GM04503 (cell line): ENCODE measurements at regions not wholly inside any gene's neighbourhood (a gene's known extent, or its start where the extent isn't known, plus 50 kb on each side); places are given as distances from the start of the nearest gene placed in this dataset.

Experiments
- DNase-seq: peaks from one replicate; pipeline ENCODE4 v3.0.0-alpha.2; 2012; ENCODE audit warnings: low read depth

- no peak for DNase-seq
Measured at GRCh38 chr7:51521054-51521453, 204.4 kb upstream of the COBL start.

DNA sequence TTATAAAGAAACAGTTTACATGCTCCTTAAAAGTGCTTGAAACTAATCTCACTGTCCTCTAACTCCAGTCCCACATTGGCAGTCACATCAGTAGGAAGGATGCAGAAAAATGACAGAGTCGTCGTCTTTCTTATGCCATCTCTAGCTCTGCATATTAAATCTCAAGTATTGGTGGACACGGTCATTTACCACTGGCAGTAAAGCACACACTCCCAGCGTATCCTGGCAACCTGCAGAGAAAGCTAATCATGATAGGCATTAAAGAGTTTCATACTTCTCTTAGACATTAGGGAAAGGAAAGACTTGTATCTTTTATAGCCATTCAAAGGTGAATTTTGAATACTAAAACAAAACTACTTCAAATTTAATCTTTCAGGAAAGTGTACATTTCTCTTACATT lies 202.0 kb upstream of the COBL start:
- no peak for DNase-seq

DNA sequence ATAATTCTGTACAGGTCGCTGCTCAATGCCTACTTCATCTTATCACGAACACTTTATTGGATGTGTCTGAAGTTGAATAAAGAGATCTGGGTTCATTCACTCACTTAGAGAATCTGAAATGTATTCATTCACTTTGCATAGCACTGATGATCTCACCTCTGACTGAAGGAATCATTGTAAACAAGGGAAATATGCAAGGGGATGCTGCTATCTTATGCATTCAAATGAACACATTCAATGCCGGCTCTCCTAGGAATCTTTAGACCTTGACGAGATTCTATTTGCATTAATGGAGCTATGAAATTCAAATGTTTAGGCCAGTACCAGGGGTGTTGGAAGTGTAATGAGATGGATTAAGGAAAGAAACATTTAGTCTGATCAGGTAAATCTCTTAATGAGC lies 200.6 kb upstream of the COBL start:
- DNase-seq = no peak

DNA sequence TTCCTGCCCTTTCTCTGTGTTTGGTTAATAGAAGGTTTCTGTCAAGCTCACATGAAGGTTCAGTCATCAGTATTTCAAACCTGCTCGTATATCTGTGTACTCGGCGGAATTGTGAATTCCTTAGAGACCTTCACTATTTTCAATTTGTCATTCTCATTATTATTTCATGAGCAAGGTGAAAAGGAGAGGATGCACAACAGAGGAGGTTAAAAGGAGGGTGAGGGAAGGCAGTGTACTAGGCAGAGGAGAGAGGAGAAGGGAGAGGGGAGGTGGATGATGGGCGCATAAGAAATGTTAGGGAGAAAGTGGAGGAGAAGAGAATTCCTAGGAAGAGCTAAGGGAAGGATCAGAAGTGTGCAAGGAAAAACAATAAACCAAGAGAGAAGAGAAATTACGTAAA lies 185.0 kb upstream of the COBL start:
- no peak for DNase-seq

DNA sequence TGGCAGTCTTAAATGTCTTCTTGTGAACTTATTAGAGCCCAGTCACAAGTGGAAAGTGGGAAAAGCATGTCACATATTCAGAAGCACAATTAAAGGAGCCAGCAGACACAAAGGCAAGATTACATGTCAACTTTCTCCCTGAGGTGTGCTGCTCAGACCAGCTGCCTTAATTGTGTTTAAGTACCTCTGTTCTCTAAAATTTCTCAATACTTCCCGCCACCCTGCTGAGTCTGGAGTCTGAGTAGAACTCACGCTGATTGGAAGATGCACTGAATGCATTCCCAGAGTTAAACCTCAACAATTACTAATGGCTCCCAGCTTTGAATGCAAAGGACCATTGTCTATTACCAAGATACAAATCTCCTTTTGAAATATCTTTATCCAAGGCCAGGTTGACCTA lies 166.4 kb upstream of the COBL start:
- no peak for DNase-seq

DNA sequence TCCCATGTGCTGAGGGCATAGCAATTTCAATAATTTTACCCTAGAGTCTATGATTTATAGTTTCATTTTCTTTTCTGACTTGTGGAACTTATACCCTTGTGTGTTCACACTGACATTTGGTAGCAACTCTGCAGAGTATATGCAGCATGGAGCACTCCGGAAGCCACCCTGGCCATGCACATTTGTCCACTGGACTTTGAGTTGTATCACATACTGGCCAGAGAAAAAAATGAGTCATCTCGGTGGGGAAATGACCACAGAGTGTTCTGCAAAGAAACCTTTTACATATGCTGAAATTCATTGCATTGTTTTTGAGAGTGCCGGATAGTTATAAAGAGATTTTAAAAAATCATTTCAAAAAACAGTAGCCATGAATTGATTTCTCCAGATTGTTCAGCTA lies 164.8 kb upstream of the COBL start:
- DNase-seq = no peak

DNA sequence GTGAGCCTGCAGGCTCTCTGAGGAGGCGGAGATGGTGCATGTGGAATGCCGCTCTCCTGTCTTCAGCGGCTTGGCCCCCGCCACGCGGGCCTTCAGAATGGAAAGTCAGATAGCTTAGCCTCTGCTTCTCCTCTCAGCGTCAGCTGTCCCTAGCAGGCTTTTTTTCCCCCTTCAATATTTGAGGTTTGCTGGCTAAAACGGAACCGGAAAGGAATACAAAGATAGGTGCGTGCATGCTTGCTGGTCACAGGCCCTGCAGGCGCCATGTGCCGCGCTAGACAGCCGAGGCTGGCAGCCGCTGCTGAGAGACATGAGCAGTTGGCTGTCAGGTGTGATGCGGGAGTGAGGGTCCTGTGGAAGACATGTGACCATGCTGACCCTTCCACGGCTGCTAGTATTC lies 161.2 kb upstream of the COBL start:
- DNase-seq = no peak

DNA sequence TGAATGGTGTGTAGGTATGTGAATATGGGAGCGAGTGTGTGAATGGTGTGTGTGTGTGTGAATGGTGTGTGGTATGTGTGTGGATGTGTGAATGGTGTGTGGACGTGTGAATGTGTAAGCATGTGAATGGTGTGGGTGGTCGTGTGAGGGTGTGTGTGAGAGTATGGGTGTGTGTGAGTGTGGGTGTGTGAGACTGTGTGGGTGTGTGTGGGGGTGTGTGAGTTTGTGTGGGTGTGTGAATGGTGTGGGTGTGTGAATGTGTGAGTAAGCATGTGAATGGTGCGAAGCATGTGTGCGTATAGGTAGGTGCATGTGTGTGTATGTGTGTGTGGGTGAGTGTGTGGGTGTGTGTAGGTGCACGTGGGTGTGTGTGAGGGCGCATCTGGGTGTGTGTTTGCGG lies 160.7 kb upstream of the COBL start:
- DNase-seq = no peak

- no peak for DNase-seq
Measured at GRCh38 chr7:51476026-51476425, 159.4 kb upstream of the COBL start.

GRCh38 chr7:51472873-51473272 lies 156.3 kb upstream of the COBL start:
- no peak for DNase-seq

- DNase-seq = no peak
Measured at GRCh38 chr7:51471981-51472296, 155.3 kb upstream of the COBL start.

DNA sequence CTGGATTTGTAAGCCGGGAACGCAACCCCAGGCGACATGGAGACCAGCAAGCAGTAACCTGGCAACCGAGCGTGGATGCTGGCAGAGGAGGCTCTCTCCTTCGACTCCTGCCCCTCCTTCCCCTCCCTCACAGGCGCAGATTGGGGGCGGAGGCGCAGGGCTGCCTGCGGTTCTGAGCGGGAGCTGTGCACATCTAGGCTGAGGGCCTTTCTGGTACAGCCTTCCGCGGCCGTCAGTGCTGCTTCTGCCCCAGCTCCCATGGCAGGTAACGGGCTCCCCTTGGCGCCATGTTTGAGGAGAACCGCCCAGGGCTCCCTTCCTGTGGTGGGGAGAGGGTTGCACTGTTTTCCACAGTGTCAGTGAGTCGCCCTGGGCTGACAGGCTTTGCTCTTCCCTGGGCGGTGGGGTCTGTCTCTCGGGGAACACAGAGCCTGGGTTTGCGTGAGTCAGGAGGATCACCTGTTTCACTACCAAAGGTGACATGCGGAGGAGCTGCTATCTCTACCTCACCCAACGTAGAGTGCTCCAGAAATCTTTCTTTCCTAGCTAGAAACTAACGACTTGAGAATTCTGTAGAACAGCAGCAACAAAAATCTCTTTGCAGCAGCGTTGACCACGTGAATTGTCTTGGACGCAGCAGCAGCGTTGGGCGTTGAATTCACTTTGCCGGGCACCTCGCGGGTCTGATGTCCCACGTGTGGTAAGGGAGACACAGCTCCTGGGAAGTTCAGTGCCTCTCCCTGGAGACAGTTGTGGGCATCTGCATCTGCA lies 154.8 kb upstream of the COBL start:
- no peak for DNase-seq

- no peak for DNase-seq
Measured at GRCh38 chr7:51467384-51468017, 150.9 kb upstream of the COBL start.

DNA sequence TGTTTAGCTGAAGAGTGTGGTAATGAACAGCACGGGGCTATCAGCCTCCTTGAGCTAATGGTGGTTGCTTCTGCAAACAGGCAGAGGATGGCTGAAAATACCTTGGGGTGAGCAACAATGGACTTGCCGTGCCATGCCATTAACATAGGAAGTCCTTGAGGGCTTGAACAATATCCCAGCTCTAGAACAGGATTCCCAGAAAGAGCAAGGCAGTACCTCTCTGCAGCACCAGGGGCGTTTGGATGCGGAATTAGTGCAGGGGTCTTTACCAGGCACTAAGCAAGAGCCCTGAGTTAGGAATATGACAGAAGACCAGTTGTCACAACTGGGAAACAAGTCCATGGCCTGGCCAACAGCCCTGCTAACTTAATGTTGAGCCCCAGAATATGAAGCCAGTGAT lies 143.2 kb upstream of the COBL start:
- no peak for DNase-seq

DNA sequence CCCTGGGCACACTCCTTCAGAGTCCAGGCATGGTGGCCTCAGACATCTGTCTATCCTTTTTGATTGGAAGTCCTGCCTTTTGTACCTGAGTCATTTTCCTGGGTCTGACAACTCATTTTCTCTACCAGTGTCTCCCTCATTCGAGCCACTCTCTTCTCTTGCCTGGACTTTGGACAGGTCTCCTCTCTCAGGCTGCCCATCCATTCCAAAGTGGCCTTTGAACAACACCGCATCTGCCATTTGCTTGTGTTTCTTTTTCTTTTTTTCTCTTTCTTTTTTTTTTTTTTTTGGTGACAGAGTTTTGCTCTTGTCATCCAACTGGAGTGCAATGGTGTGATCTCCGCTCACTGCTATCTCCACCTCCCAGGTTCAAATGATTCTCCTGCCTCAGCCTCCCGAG lies 142.1 kb upstream of the COBL start:
- DNase-seq = no peak

DNA sequence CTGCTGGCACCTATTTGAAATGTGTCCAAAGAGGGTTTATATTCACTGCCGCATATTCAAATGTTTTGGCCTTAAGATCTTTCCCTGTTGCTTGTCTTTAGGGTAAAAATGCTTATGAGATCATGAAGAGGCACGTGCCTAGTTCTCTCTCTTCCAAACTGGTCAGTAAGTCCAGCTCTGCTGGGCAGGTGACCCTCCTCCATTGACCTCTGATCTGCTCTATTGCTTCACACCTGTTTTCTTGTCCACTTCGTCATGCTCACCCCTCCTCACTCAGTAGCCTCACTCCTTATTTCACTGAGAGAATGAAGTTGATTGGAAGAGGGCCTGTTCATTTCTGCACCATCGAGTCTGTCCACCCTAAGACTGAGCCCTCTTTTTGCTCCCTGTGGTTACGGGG lies 140.5 kb upstream of the COBL start:
- no peak for DNase-seq

DNA sequence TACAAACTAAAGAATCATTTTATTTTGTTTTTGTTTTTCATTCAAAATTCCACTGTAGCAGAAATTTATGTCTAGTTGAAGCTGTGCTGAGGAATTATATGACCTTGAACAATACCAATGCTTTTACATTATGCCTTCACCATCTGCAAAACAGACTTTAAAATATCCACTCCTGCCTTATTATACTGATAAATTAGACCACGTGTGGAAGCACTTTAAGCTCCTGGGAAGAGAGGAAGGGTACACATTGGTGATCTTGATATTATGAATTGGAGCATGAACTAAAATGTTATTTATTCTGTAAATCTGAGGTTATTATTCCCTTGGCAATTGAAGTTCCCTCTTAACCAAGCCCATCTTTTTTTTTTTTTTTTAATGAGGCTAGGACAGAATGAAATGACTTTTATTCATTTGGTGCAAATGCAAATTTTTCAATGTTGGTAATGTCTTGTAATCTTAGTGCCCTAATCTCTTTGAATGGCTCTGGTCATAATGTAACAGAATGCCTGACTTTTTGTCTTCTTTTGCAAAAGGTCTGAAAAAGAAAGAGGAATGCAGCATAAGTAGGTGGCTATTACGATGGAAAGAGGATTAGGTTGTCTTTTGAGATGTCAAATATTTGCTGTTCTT lies 139.9 kb upstream of the COBL start:
- DNase-seq = no peak

- no peak for DNase-seq
Measured at GRCh38 chr7:51455948-51456347, 139.3 kb upstream of the COBL start.

GRCh38 chr7:51455513-51455912 lies 138.9 kb upstream of the COBL start:
- no peak for DNase-seq

- DNase-seq = no peak
Measured at GRCh38 chr7:51455086-51455485, 138.5 kb upstream of the COBL start.

DNA sequence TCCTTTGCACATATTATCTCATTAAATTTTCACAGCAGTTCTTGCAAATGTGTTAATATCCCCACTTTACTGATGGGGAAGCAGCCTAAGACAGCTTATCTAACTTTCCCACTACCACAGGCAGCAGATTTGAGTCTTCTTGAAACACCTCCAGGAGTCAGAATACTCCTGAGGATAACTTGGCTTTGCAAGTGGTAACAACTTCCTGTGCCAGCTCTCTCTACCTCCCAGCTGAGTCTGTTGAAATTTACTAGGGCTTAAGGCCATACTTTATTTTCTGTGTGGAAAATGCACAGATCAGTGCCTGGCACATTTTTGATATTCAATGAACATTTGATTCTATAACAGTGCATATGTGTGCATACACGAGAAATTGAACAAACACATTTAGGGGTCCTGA lies 136.1 kb upstream of the COBL start:
- DNase-seq = no peak

DNA sequence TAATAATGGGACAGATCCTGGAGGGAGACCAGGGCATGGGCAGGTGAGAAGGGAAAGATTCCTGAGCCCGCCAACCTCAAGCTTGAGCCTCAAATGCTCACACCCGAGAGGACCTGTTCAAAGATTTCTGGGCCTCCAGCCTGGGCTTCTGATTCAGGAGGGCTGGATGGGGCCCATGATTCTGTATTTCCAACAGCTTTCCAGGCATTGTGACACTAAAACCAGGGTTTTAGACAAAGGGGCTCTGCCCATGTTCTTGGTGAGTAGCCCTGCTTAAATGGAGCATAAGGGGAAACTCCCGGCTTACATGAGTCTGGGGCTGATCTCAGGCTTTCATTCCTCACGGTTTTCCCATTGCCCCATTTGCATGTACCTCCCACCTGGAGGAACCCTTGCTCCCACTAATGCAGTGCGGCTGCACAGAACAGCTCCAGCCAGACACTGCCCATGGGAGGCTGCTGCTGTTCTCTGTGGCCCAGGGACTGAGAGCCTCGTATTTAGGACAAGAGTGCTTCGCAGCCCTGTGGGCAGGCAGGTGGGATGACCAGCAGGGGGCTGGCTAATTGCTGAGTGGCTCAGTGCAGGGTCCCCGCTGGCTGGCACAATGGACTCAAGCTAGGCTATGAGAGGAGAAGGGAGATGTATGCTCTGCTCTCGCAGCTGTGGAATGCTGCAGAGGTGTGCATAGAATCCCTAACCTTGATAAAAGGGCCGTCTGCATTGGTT lies 135.3 kb upstream of the COBL start:
- DNase-seq = no peak

DNA sequence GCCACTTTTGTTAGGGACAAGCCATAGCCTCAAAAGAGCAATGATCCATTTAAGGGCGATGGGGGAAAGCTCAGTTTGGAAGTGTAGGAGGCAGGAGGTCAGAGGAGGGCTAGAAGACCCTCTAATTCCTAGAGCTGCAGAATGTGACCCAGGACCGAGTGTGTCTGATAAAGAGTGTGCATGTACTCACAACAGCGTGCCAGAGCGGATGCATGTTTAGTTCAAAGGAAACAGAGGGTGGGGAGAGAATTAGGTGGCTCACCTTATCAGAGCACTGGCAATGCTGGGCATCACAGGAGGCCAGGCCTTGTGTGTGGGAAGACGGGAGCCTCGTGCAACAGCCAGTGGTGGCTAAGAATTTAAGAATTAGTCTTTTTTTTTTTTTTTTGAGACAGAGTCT lies 133.9 kb upstream of the COBL start:
- DNase-seq = no peak
